B cell (primary cell): ENCODE measurements at regions not wholly inside any gene's neighbourhood (a gene's known extent, or its start where the extent isn't known, plus 50 kb on each side); places are given as distances from the start of the nearest gene placed in this dataset.

Experiments
- ATAC-seq: fragments of 200-7000 bp; cut with Tn5 transposase; one replicate; pipeline ENCODE4 v1.10.0; 2021; ENCODE audit warnings: low read depth, mild to moderate bottlenecking, moderate number of reproducible peaks, moderate library complexity
- CTCF ChIA-PET: fragments of 350-600 bp; sonication (Branson Sonifier 250); formaldehyde crosslinking; loops from one replicate; lab custom pipeline; 2021; ENCODE audit warnings: antibody characterized with exemption, inconsistent platforms; lab: Charles Lee
- POLR2A ChIA-PET: fragments of 350-600 bp; sonication (Branson Sonifier 250); formaldehyde crosslinking; loops from one replicate; lab custom pipeline; 2021; ENCODE audit warnings: antibody characterized with exemption; lab: Charles Lee
- DNase-seq: peaks from one replicate; pipeline ENCODE4 v3.0.0; 2013
- H2AFZ ChIP-seq: 2 replicates; pipeline ENCODE4 v1.6.1; 2012; ENCODE audit warnings: mild to moderate bottlenecking, low read depth, low read length; ENCODE audit not compliant: insufficient read depth, poor library complexity, severe bottlenecking
- H3K27ac ChIP-seq, 2 donors: 1 replicate in 1 of 2; 2 replicates in 1 of 2; pipeline ENCODE4 v1.5.1; 2012 to 2013; ENCODE audit warnings: low read length in 2 of 2, mild to moderate bottlenecking in 2 of 2, moderate library complexity in 1 of 2
- H3K27me3 ChIP-seq, 4 experiments: fragments of 200-600 bp in 1 of 4; sonication (generic) in 1 of 4; replicated peaks in 1 of 4; 1 replicate in 2 of 4; 2 replicates in 2 of 4; pipeline versions ENCODE4 v1.6.1 to v1.7.0; 2013 to 2016; ENCODE audit warnings: low read length in 3 of 4, mild to moderate bottlenecking in 2 of 4, mixed read lengths in 1 of 4, moderate library complexity in 1 of 4; ENCODE audit not compliant: insufficient read depth in 4 of 4, control insufficient read depth in 3 of 4; ENCODE audit errors: control extremely low read depth in 1 of 4
- H3K36me3 ChIP-seq, 2 experiments: replicated peaks in 1 of 2; 1 replicate in 1 of 2; 2 replicates in 1 of 2; pipeline versions ENCODE4 v1.6.1 to v1.7.1; 2013; ENCODE audit warnings: low read length in 1 of 2; ENCODE audit not compliant: insufficient read depth in 2 of 2, control insufficient read depth in 1 of 2; ENCODE audit errors: control extremely low read depth in 1 of 2, extremely low read depth in 1 of 2
- H3K4me1 ChIP-seq, 2 donors: fragments of 200-600 bp in 1 of 2; sonication (generic) in 1 of 2; 1 replicate in 1 of 2; 2 replicates in 1 of 2; pipeline versions ENCODE4 v1.5.1 to v1.6.1; 2013 to 2017; ENCODE audit warnings: low read length in 2 of 2; ENCODE audit not compliant: control insufficient read depth in 2 of 2, insufficient read depth in 2 of 2
- H3K4me2 ChIP-seq: replicated peaks from 2 replicates; pipeline ENCODE3; 2012; ENCODE audit warnings: mild to moderate bottlenecking, low read depth, low read length; ENCODE audit not compliant: poor library complexity, severe bottlenecking
- H3K4me3 ChIP-seq, 5 experiments: fragments of 200-600 bp in 1 of 5; sonication (generic) in 1 of 5; 1 replicate in 3 of 5; 2 replicates in 2 of 5; pipeline versions ENCODE4 v1.5.1 to v1.7.0; 2011 to 2016; ENCODE audit warnings: low read length in 4 of 5, mild to moderate bottlenecking in 4 of 5, low read depth in 2 of 5, control low read depth in 1 of 5, moderate library complexity in 1 of 5; ENCODE audit not compliant: insufficient read depth in 1 of 5; ENCODE audit errors: control extremely low read depth in 1 of 5, extremely low read depth in 1 of 5
- H3K79me2 ChIP-seq: fragments of 200-600 bp; sonication (generic); one replicate; pipeline ENCODE4 v1.6.0; 2016; ENCODE audit warnings: low read length; ENCODE audit not compliant: control insufficient read depth, insufficient read depth
- H3K9ac ChIP-seq: fragments of 200-600 bp; sonication (generic); 2 replicates; pipeline ENCODE4 v1.6.1; 2017; ENCODE audit warnings: mild to moderate bottlenecking, low read length, moderate library complexity
- H3K9me3 ChIP-seq, 3 donors: one replicate each; pipeline versions ENCODE4 v1.6.1 to v1.7.1; 2013; ENCODE audit warnings: low read length in 2 of 3; ENCODE audit not compliant: control insufficient read depth in 2 of 3, insufficient read depth in 1 of 3; ENCODE audit errors: control extremely low read depth in 1 of 3
- H4K20me1 ChIP-seq: 2 replicates; pipeline ENCODE4 v1.6.0; 2012; ENCODE audit warnings: mild to moderate bottlenecking, low read length; ENCODE audit not compliant: insufficient read depth, control insufficient read depth, poor library complexity, severe bottlenecking
- H3K27ac Mint-ChIP-seq: one replicate; pipeline ENCODE4 v1.8.0; 2021; ENCODE audit warnings: mixed read lengths
- H3K27me3 Mint-ChIP-seq: one replicate; pipeline ENCODE4 v1.8.0; 2021; ENCODE audit warnings: mixed read lengths
- H3K4me1 Mint-ChIP-seq: one replicate; pipeline ENCODE4 v1.8.0; 2021; ENCODE audit warnings: mixed read lengths
- H3K4me3 Mint-ChIP-seq: one replicate; pipeline ENCODE4 v1.8.0; 2021; ENCODE audit warnings: mixed read lengths
- H3K9me3 Mint-ChIP-seq: one replicate; pipeline ENCODE4 v1.8.0; 2022; ENCODE audit warnings: mixed read lengths; ENCODE audit not compliant: insufficient read depth
- CTCF ChIP-seq: fragments of 200-600 bp; IDR thresholded peaks from one replicate; pipeline ENCODE4 v1.8.0; 2022; ENCODE audit warnings: antibody characterized with exemption, mild to moderate bottlenecking
- EZH2 ChIP-seq: IDR thresholded peaks from 2 replicates; pipeline ENCODE4 v1.6.1; 2012; ENCODE audit warnings: borderline replicate concordance, low read depth, mild to moderate bottlenecking, moderate library complexity, low read length; ENCODE audit not compliant: insufficient read depth, poor library complexity, severe bottlenecking
- WGBS: methylation state at CpG from one replicate; pipeline ENCODE4 v1.1.5; 2013; ENCODE audit warnings: missing lambda C conversion rate; ENCODE audit not compliant: insufficient coverage; 5-methylcytosine and 5-hydroxymethylcytosine counted together
- intact Hi-C: fragments of 100-400 bp; cut with micrococcal nuclease; formaldehyde crosslinking; loops from one replicate; pipeline ENCODE4 v1.10.0; 2022

- intact Hi-C loops, result no loop called here
- POLR2A ChIA-PET, result no interaction called here
- H3K4me3 ChIP-seq, result no peak overlapping the region
- no peak overlapping the region for H3K4me3 Mint-ChIP-seq
- no peak for ATAC-seq
- H3K9me3 Mint-ChIP-seq, result no peaks in the 10 kb centered on the region
- no peaks in the 10 kb centered on the region for H3K4me1 Mint-ChIP-seq
- H3K36me3 ChIP-seq, result no peaks in the 10 kb centered on the region
- no peak overlapping the region for H3K27ac Mint-ChIP-seq
- no peaks in the 10 kb centered on the region for H3K9me3 ChIP-seq
- no peak overlapping the region for H3K27ac ChIP-seq
- no peaks in the 10 kb centered on the region for H3K4me1 ChIP-seq
- H4K20me1 ChIP-seq, result no peaks in the 10 kb centered on the region
- H3K4me2 ChIP-seq, result no peak overlapping the region
- CTCF ChIA-PET, result no interaction called here
- WGBS, result 100% methylated on average over 1 of the region's 3 CpGs
- no peaks in the 10 kb centered on the region for H3K27me3 ChIP-seq
- no peak overlapping the region for H3K9ac ChIP-seq
- no peaks in the 10 kb centered on the region for H3K79me2 ChIP-seq
- TF ChIP-seq CTCF (no peak), EZH2 (no peak)
- H2AFZ ChIP-seq, result no peak overlapping the region
- H3K27me3 Mint-ChIP-seq, result no peaks in the 10 kb centered on the region
- DNase-seq, result no peak
Measured at GRCh38 chr4:28334249-28334648, 1473.6 kb downstream of the STIM2 start.

GRCh38 chr4:28341784-28342183 lies 1481.1 kb downstream of the STIM2 start:
- H3K79me2 ChIP-seq, result no peaks in the 10 kb centered on the region
- no peak for ATAC-seq
- CTCF ChIA-PET, result no interaction called here
- WGBS, result 60% methylated on average over 1 of the region's 2 CpGs
- no peaks in the 10 kb centered on the region for H3K36me3 ChIP-seq
- no peak overlapping the region for H3K27ac ChIP-seq
- POLR2A ChIA-PET, result no interaction called here
- no peak overlapping the region for H3K4me2 ChIP-seq
- no peak overlapping the region for H2AFZ ChIP-seq
- Mint-ChIP-seq H3K9me3 (peaks cover 4% of the 10 kb centered on the region), H3K4me1 (no peaks in the 10 kb centered on the region), H3K27me3 (no peaks in the 10 kb centered on the region), H3K27ac (no peak overlapping the region), H3K4me3 (no peak overlapping the region)
- no peaks in the 10 kb centered on the region for H3K4me1 ChIP-seq
- no peak overlapping the region for H3K4me3 ChIP-seq
- DNase-seq, result no peak
- intact Hi-C loops, result no loop called here
- TF ChIP-seq EZH2 (no peak), CTCF (no peak)
- no peaks in the 10 kb centered on the region for H3K27me3 ChIP-seq
- H4K20me1 ChIP-seq, result no peaks in the 10 kb centered on the region
- no peak overlapping the region for H3K9ac ChIP-seq
- peaks cover 0 to 3% (median 0%) of the 10 kb centered on the region in 3 donors for H3K9me3 ChIP-seq
